BJ (cell line): ENCODE measurements at regions not wholly inside any gene's neighbourhood (a gene's known extent, or its start where the extent isn't known, plus 50 kb on each side); places are given as distances from the start of the nearest gene placed in this dataset.
A peak's percentile ranks its signal among the peaks of the same experiment; 100 is the strongest.

Experiments
- CTCF ChIA-PET: fragments of 350-600 bp; formaldehyde crosslinking; extraction: SDS; loops from one replicate; lab custom pipeline; 2021; ENCODE audit warnings: antibody characterized with exemption, inconsistent platforms; lab: Yijun Ruan, JAX
- POLR2A ChIA-PET: fragments of 300-600 bp; sonication (Branson Sonifier 250); formaldehyde crosslinking; extraction: SDS; loops from one replicate; lab custom pipeline; 2021; ENCODE audit warnings: antibody characterized with exemption; lab: Charles Lee
- DNase-seq: peaks from one replicate; pipeline ENCODE4 v3.0.0-alpha.2; 2011; ENCODE audit warnings: low read depth
- H3K27me3 ChIP-seq: 2 replicates; pipeline ENCODE4 v1.6.0; 2011; ENCODE audit warnings: low read length; ENCODE audit not compliant: control insufficient read depth, insufficient read depth
- H3K36me3 ChIP-seq: 2 replicates; pipeline ENCODE4 v1.5.1; 2011; ENCODE audit warnings: low read length; ENCODE audit not compliant: control insufficient read depth, insufficient read depth
- H3K4me3 ChIP-seq: 2 replicates; pipeline ENCODE4 v1.5.1; 2011; ENCODE audit warnings: low read depth, mild to moderate bottlenecking, control low read depth, low read length
- TF ChIP-seq, protein P1 (sequence below): IDR thresholded peaks from 2 replicates; pipeline ENCODE4 v1.5.1; 2011; ENCODE audit warnings: low read depth, mild to moderate bottlenecking, control low read depth, inconsistent platforms, low read length, moderate library complexity; ENCODE audit not compliant: insufficient read depth

DNA sequence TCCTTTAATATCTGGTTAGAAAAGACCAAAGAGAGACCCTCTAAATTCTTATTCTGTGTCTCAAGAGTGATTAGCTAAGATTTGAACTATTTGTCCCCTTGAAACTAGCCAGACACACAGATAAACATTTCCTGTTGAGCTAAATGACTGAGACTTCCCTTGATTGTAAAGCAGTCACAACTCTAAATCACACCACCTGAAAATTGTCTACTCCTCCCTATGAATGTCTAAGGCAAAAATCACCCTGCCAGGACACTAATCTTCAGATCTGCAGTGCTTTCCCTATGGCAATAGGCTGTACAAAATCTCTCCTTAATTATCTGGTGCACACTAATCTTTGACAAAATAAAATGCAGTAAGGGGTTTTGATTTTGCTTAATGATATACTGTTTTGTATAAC, 200.5 kb upstream of the GULP1 start:
- ChIA-PET POLR2A (no interaction called here), CTCF (interaction anchor here (0.6 kb wide), 1 partner anchor 19 kb away, joined by 3 read pairs; no protein-coding TSS in a partner anchor)
- H3K4me3 ChIP-seq = no peak overlapping the region
- DNase-seq = no peak
- no peaks in the 10 kb centered on the region for H3K36me3 ChIP-seq
- no peaks in the 10 kb centered on the region for H3K27me3 ChIP-seq
- TF ChIP-seq, protein P1, sequence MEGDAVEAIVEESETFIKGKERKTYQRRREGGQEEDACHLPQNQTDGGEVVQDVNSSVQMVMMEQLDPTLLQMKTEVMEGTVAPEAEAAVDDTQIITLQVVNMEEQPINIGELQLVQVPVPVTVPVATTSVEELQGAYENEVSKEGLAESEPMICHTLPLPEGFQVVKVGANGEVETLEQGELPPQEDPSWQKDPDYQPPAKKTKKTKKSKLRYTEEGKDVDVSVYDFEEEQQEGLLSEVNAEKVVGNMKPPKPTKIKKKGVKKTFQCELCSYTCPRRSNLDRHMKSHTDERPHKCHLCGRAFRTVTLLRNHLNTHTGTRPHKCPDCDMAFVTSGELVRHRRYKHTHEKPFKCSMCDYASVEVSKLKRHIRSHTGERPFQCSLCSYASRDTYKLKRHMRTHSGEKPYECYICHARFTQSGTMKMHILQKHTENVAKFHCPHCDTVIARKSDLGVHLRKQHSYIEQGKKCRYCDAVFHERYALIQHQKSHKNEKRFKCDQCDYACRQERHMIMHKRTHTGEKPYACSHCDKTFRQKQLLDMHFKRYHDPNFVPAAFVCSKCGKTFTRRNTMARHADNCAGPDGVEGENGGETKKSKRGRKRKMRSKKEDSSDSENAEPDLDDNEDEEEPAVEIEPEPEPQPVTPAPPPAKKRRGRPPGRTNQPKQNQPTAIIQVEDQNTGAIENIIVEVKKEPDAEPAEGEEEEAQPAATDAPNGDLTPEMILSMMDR = no peak

DNA sequence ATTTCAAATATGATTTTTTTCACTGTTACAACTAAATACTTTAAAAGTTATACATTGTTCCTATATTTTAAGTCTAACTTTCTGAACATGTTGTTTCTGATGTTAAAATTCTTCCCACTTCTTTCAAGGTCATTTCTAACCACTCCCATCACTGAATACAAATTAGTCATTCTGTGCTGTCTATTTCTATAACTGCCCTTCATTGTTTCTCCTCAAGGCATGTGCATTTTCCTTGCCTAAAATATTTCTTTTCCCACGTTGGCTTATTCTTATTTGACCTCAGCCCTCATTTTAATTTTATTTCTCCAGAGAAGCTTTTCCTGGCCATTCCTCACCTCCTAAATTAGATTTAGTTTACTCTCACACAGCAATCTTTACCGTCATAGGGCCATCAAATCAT, 198.9 kb upstream of the GULP1 start:
- CTCF ChIA-PET = no interaction called here

GRCh38 chr2:188096910-188097309, 194.8 kb upstream of the GULP1 start:
- Histone ChIP-seq H3K4me3 (no peak overlapping the region), H3K36me3 (no peaks in the 10 kb centered on the region), H3K27me3 (no peaks in the 10 kb centered on the region)
- CTCF ChIA-PET = no interaction called here
- POLR2A ChIA-PET = no interaction called here
- TF ChIP-seq, protein P1 = no peak
- DNase-seq = no peak

More for the DNA sequence above, 198.9 kb upstream of the GULP1 start:
- DNase-seq = no peak
- POLR2A ChIA-PET = no interaction called here
- TF ChIP-seq, protein P1 = no peak
- Histone ChIP-seq H3K4me3 (no peak overlapping the region), H3K27me3 (no peaks in the 10 kb centered on the region), H3K36me3 (no peaks in the 10 kb centered on the region)

GRCh38 chr2:188102881-188103280, 188.8 kb upstream of the GULP1 start:
- CTCF ChIA-PET = no interaction called here
- Histone ChIP-seq H3K36me3 (no peaks in the 10 kb centered on the region), H3K4me3 (no peak overlapping the region), H3K27me3 (no peaks in the 10 kb centered on the region)
- TF ChIP-seq, protein P1 = no peak
- no peak for DNase-seq
- POLR2A ChIA-PET = no interaction called here

- no peaks in the 10 kb centered on the region for H3K27me3 ChIP-seq
- ChIA-PET CTCF (interaction anchor here (1.1 kb wide), 1 partner anchor 8 kb away, joined by 4 read pairs; no protein-coding TSS in a partner anchor), POLR2A (no interaction called here)
- peak; percentile 37 for DNase-seq
- no peaks in the 10 kb centered on the region for H3K36me3 ChIP-seq
- no peak overlapping the region for H3K4me3 ChIP-seq
- TF ChIP-seq, protein P1 = no peak
Measured at GRCh38 chr2:188114014-188114413, 177.7 kb upstream of the GULP1 start.
